Nephron (organoid): ENCODE measurements at regions not wholly inside any gene's neighbourhood (a gene's known extent, or its start where the extent isn't known, plus 50 kb on each side); places are given as distances from the start of the nearest gene placed in this dataset.
A peak's percentile ranks its signal among the peaks of the same experiment; 100 is the strongest.

Source experiments
- H3K27ac Mint-ChIP-seq, 3 experiments: 2 replicates each; pipeline ENCODE4 v1.8.0; 2020; ENCODE audit warnings: mixed read lengths in 3 of 3, mild to moderate bottlenecking in 2 of 3, moderate library complexity in 1 of 3
- H3K27me3 Mint-ChIP-seq: 2 replicates; pipeline ENCODE4 v1.8.0; 2021; ENCODE audit warnings: low read depth, mild to moderate bottlenecking, moderate library complexity, mixed read lengths
- H3K36me3 Mint-ChIP-seq: 2 replicates; pipeline ENCODE4 v1.8.0; 2020; ENCODE audit warnings: low read depth, mixed read lengths
- H3K4me1 Mint-ChIP-seq: 2 replicates; pipeline ENCODE4 v1.8.0; 2020; ENCODE audit warnings: mixed read lengths
- H3K4me3 Mint-ChIP-seq, 3 experiments: 2 replicates each; pipeline ENCODE4 v1.8.0; 2020; ENCODE audit warnings: mild to moderate bottlenecking in 3 of 3, mixed read lengths in 3 of 3, moderate library complexity in 2 of 3
- H3K9me3 Mint-ChIP-seq: 2 replicates; pipeline ENCODE4 v1.8.0; 2020; ENCODE audit warnings: mixed read lengths
- CTCF ChIP-seq, 3 experiments: fragments of 200-600 bp; sonication (generic); IDR thresholded peaks; one replicate each; pipeline ENCODE4 v1.5.0; 2021; ENCODE audit warnings: antibody characterized with exemption in 3 of 3; ENCODE audit not compliant: unreplicated experiment in 3 of 3

- peak overlapping the region; percentile 79 to 97 (median 88) for H3K27ac Mint-ChIP-seq
- peaks cover 6% of the 10 kb centered on the region for H3K9me3 Mint-ChIP-seq
- H3K4me1 Mint-ChIP-seq, result peaks cover 54% of the 10 kb centered on the region
- peak; percentile 55 to 63 (median 63) for TF ChIP-seq CTCF (IDR thresholded peaks at IDR 0.05; ENCODE audit: unreplicated experiment in 3 of 3)
- H3K36me3 Mint-ChIP-seq, result no peaks in the 10 kb centered on the region
- H3K27me3 Mint-ChIP-seq, result no peaks in the 10 kb centered on the region
- H3K4me3 Mint-ChIP-seq, result no peak overlapping the region
Observed at GRCh38 chr2:67476809-67477790, 80.0 kb downstream of the ETAA1 start.

GRCh38 chr2:67479261-67479660, 82.1 kb downstream of the ETAA1 start:
- Mint-ChIP-seq H3K4me3 (no peak overlapping the region), H3K27me3 (no peaks in the 10 kb centered on the region), H3K4me1 (peaks cover 40% of the 10 kb centered on the region), H3K36me3 (no peaks in the 10 kb centered on the region), H3K27ac (peak overlapping the region in 2 of 3 experiments; percentile 13 to 79), H3K9me3 (peaks cover 18% of the 10 kb centered on the region)
- TF ChIP-seq CTCF (IDR thresholded peaks at IDR 0.05; ENCODE audit: unreplicated experiment in 3 of 3), result no peak

GRCh38 chr2:67485431-67485830, 88.3 kb downstream of the ETAA1 start:
- Mint-ChIP-seq H3K36me3 (no peaks in the 10 kb centered on the region), H3K4me3 (no peak overlapping the region), H3K9me3 (peaks cover 14% of the 10 kb centered on the region), H3K27ac (no peak overlapping the region), H3K27me3 (no peaks in the 10 kb centered on the region), H3K4me1 (no peaks in the 10 kb centered on the region)
- no peak for TF ChIP-seq CTCF (IDR thresholded peaks at IDR 0.05; ENCODE audit: unreplicated experiment in 3 of 3)

- Mint-ChIP-seq H3K27me3 (no peaks in the 10 kb centered on the region), H3K27ac (no peak overlapping the region), H3K9me3 (peaks cover 14% of the 10 kb centered on the region), H3K4me3 (no peak overlapping the region), H3K36me3 (no peaks in the 10 kb centered on the region), H3K4me1 (no peaks in the 10 kb centered on the region)
- TF ChIP-seq CTCF (IDR thresholded peaks at IDR 0.05; ENCODE audit: unreplicated experiment in 3 of 3), result no peak
Observed at GRCh38 chr2:67486041-67486796, 89.1 kb downstream of the ETAA1 start.

- H3K9me3 Mint-ChIP-seq, result peaks cover 6% of the 10 kb centered on the region
- no peaks in the 10 kb centered on the region for H3K27me3 Mint-ChIP-seq
- H3K4me3 Mint-ChIP-seq, result no peak overlapping the region
- no peaks in the 10 kb centered on the region for H3K36me3 Mint-ChIP-seq
- H3K27ac Mint-ChIP-seq, result no peak overlapping the region
- H3K4me1 Mint-ChIP-seq, result no peaks in the 10 kb centered on the region
- no peak for TF ChIP-seq CTCF (IDR thresholded peaks at IDR 0.05; ENCODE audit: unreplicated experiment in 3 of 3)
Observed at GRCh38 chr2:67487993-67488392, 90.9 kb downstream of the ETAA1 start.
